Erythroblast (primary cell): ENCODE measurements at regions not wholly inside any gene's neighbourhood (a gene's known extent, or its start where the extent isn't known, plus 50 kb on each side); places are given as distances from the start of the nearest gene placed in this dataset.

Experiments
- GATA1 ChIP-seq: IDR thresholded peaks from 2 replicates; pipeline ENCODE4 v1.6.1; 2011; ENCODE audit warnings: low read depth, mild to moderate bottlenecking, control low read depth, low read length, moderate library complexity
- POLR2A ChIP-seq: IDR thresholded peaks from 2 replicates; pipeline ENCODE4 v1.6.1; 2011; ENCODE audit warnings: mild to moderate bottlenecking, low read length

DNA sequence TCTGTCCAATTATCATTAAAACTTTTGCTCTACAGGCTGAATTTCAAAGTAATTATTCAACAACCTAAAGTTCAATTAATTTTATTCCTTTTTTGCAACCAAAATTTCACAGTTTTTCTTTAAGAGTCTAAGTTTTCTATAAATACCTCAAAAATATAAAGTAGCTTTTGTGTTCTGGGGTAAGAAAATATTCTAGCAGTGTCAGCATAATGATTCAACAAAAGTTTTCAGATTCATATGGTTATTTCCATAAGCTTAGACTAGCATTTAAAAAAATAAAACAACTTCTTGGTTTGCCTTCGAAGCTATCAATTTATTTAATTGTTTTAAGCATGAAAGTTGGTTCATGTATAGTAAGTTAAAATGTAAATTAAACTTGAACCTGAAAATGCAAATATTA is 1962.3 kb upstream of the CDH6 start:
- TF ChIP-seq POLR2A (no peak), GATA1 (no peak)
